Glutamatergic neuron (in vitro differentiated cells): ENCODE measurements at regions not wholly inside any gene's neighbourhood (a gene's known extent, or its start where the extent isn't known, plus 50 kb on each side); places are given as distances from the start of the nearest gene placed in this dataset.

Source experiments
- DNase-seq: peaks from one replicate; pipeline ENCODE4 v3.0.0; 2022
- H3K27ac Mint-ChIP-seq: one replicate; pipeline ENCODE4 v1.8.0; 2020; ENCODE audit warnings: mild to moderate bottlenecking, mixed read lengths, inconsistent platforms; ENCODE audit not compliant: unreplicated experiment
- H3K27me3 Mint-ChIP-seq: one replicate; pipeline ENCODE4 v1.8.0; 2020; ENCODE audit warnings: mild to moderate bottlenecking, moderate library complexity, mixed read lengths, inconsistent platforms; ENCODE audit not compliant: unreplicated experiment
- H3K36me3 Mint-ChIP-seq: one replicate; pipeline ENCODE4 v1.8.0; 2020; ENCODE audit warnings: mild to moderate bottlenecking, mixed read lengths, inconsistent platforms; ENCODE audit not compliant: unreplicated experiment
- H3K4me1 Mint-ChIP-seq: one replicate; pipeline ENCODE4 v1.8.0; 2020; ENCODE audit warnings: mild to moderate bottlenecking, low read depth, mixed read lengths, inconsistent platforms; ENCODE audit not compliant: unreplicated experiment
- H3K4me3 Mint-ChIP-seq: one replicate; pipeline ENCODE4 v1.8.0; 2020; ENCODE audit warnings: mild to moderate bottlenecking, mixed read lengths, inconsistent platforms; ENCODE audit not compliant: unreplicated experiment
- H3K9me3 Mint-ChIP-seq: one replicate; pipeline ENCODE4 v1.8.0; 2020; ENCODE audit warnings: mild to moderate bottlenecking, moderate library complexity, mixed read lengths, inconsistent platforms; ENCODE audit not compliant: unreplicated experiment
- TF ChIP-seq, protein P1 (sequence below): fragments of 200-600 bp; sonication (generic); IDR thresholded peaks from one replicate; pipeline ENCODE4 v1.5.0; 2021; ENCODE audit not compliant: partially characterized antibody, unreplicated experiment

DNA sequence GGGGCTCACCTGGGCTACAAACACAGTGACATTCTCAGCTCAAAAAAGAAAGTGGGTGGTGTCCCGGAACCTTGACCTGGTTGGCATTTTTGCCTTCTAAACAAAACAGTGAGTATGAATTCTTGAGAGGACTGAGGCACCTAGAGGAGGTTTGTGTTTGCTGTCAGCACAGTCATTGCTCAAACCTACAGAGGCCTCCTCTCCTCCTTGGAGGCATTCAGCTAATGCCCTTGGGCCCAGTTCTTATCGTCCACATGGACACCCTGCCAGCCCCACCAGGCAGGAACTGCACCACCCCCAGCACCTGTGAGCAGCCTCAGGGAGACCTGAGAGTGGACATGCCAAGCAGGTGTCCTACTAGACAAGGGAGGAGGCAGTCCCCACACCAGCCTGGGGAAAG, 156.7 kb downstream of the SYK start:
- H3K27ac Mint-ChIP-seq = no peak overlapping the region
- TF ChIP-seq, protein P1, sequence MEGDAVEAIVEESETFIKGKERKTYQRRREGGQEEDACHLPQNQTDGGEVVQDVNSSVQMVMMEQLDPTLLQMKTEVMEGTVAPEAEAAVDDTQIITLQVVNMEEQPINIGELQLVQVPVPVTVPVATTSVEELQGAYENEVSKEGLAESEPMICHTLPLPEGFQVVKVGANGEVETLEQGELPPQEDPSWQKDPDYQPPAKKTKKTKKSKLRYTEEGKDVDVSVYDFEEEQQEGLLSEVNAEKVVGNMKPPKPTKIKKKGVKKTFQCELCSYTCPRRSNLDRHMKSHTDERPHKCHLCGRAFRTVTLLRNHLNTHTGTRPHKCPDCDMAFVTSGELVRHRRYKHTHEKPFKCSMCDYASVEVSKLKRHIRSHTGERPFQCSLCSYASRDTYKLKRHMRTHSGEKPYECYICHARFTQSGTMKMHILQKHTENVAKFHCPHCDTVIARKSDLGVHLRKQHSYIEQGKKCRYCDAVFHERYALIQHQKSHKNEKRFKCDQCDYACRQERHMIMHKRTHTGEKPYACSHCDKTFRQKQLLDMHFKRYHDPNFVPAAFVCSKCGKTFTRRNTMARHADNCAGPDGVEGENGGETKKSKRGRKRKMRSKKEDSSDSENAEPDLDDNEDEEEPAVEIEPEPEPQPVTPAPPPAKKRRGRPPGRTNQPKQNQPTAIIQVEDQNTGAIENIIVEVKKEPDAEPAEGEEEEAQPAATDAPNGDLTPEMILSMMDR = no peak
- H3K9me3 Mint-ChIP-seq = peaks cover 2% of the 10 kb centered on the region
- no peak overlapping the region for H3K4me3 Mint-ChIP-seq
- H3K4me1 Mint-ChIP-seq = no peaks in the 10 kb centered on the region
- DNase-seq = no peak
- peaks cover 7% of the 10 kb centered on the region for H3K36me3 Mint-ChIP-seq
- H3K27me3 Mint-ChIP-seq = no peaks in the 10 kb centered on the region

DNA sequence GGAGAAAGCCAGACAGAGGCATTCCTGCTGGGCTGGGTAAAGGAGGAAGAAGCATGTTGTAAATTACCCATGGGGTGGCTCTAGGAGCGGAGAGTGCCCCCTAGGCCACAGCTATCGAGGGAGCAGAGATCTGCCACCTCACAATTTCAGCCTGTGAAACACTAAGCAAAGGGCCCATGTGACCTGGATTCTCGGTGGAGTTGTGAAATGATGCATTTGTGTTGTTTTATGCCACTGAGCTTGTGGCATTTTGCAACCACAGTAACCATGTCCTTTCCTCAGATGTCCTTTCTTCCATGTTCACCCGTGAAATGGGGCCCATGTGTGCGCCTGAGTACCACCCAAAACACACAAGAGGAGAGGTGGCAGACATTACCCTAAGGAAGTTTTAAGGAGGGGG, 159.3 kb downstream of the SYK start:
- TF ChIP-seq, protein P1 = no peak
- no peaks in the 10 kb centered on the region for H3K4me1 Mint-ChIP-seq
- peaks cover 8% of the 10 kb centered on the region for H3K36me3 Mint-ChIP-seq
- H3K4me3 Mint-ChIP-seq = no peak overlapping the region
- DNase-seq = no peak
- H3K27me3 Mint-ChIP-seq = peaks cover 3% of the 10 kb centered on the region
- no peak overlapping the region for H3K27ac Mint-ChIP-seq
- peaks cover 2% of the 10 kb centered on the region for H3K9me3 Mint-ChIP-seq

- DNase-seq = no peak
- Mint-ChIP-seq H3K36me3 (peaks cover 8% of the 10 kb centered on the region), H3K27ac (no peak overlapping the region), H3K9me3 (peaks cover 2% of the 10 kb centered on the region), H3K27me3 (peaks cover 3% of the 10 kb centered on the region), H3K4me1 (no peaks in the 10 kb centered on the region), H3K4me3 (no peak overlapping the region)
- TF ChIP-seq, protein P1 = no peak
These were observed 159.8 kb downstream of the SYK start for GRCh38 chr9:90961375-90961774.

DNA sequence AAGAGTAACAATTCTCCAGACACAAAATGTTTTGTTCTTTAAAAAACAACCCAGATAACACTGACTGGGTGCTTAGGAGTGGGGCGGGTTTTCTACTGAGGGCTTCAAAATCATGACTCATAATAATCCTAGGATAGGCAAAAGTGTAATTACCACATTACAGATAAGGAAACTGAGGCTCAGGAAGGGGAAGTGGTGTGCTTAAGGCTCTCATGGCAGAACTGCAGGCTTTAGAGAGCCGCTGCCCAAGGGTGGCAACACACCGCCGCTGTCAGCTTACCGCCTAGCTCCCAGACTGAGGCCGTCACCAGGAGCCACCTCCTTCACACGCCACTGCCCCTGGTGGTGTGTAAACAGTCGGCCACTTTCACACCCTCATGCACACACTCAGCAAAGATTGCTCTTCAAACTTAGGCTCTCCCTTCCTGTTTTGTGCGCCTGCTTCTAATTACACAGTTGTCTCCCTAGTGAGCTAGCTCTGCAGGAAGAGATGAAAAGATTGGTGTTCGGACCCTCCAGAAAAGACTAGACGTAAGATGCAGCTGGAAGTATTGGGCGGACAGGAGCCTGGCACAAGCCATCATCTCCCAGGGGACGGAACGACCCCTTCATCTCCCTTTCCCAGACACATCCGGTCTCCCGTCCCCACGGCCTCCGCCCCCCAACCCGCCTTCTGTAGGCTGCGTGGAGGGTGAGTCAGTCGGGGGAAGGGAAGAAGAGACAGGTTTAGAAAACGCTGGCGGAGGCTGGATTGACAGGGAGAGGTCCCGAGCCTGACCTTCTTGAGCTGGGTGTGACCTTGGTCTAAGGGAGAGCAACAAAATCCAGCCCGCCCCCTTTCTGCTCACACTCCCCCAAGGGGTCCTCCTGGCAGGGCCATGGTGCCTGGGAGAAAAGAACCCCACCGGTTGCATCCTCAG, 162.7 kb downstream of the SYK start:
- TF ChIP-seq, protein P1 = no peak
- Mint-ChIP-seq H3K4me3 (no peak overlapping the region), H3K27ac (no peak overlapping the region), H3K27me3 (peaks cover 5% of the 10 kb centered on the region), H3K36me3 (peaks cover 8% of the 10 kb centered on the region), H3K9me3 (peaks cover 5% of the 10 kb centered on the region), H3K4me1 (no peaks in the 10 kb centered on the region)
- no peak for DNase-seq
